Endodermal cell (in vitro differentiated cells): ENCODE measurements at regions not wholly inside any gene's neighbourhood (a gene's known extent, or its start where the extent isn't known, plus 50 kb on each side); places are given as distances from the start of the nearest gene placed in this dataset.

Experiments
- DNase-seq: peaks from one replicate; pipeline ENCODE4 v3.0.0-alpha.2; 2017
- H3K27ac ChIP-seq: 2 replicates; pipeline ENCODE4 v1.5.1; 2013; ENCODE audit warnings: mild to moderate bottlenecking, low read depth, low read length, moderate library complexity
- H3K27me3 ChIP-seq: 2 replicates; pipeline ENCODE4 v1.6.1; 2013; ENCODE audit warnings: mild to moderate bottlenecking, low read length, moderate library complexity; ENCODE audit not compliant: insufficient read depth, control insufficient read depth, poor library complexity, severe bottlenecking
- H3K36me3 ChIP-seq: 2 replicates; pipeline ENCODE4 v1.7.0; 2013; ENCODE audit warnings: mild to moderate bottlenecking, low read length, moderate library complexity; ENCODE audit not compliant: control insufficient read depth, insufficient read depth
- H3K4me1 ChIP-seq: one replicate; pipeline ENCODE4 v1.7.0; 2013; ENCODE audit warnings: low read length; ENCODE audit not compliant: control insufficient read depth, insufficient read depth
- H3K4me3 ChIP-seq: 2 replicates; pipeline ENCODE4 v1.5.1; 2013; ENCODE audit warnings: mild to moderate bottlenecking, low read length, moderate library complexity
- H3K9ac ChIP-seq: 2 replicates; pipeline ENCODE4 v1.6.1; 2013; ENCODE audit warnings: mild to moderate bottlenecking, low read length, moderate library complexity; ENCODE audit not compliant: poor library complexity, severe bottlenecking; ENCODE audit errors: extremely low read depth
- H3K9me3 ChIP-seq: 2 replicates; pipeline ENCODE4 v1.6.1; 2013; ENCODE audit warnings: mild to moderate bottlenecking, low read length, moderate library complexity; ENCODE audit not compliant: control insufficient read depth
- H3K27ac Mint-ChIP-seq: 2 replicates; pipeline ENCODE4 v1.8.0; 2020; ENCODE audit warnings: mixed read lengths
- H3K27me3 Mint-ChIP-seq: 2 replicates; pipeline ENCODE4 v1.8.0; 2021; ENCODE audit warnings: mild to moderate bottlenecking, mixed read lengths; ENCODE audit not compliant: insufficient read depth
- H3K36me3 Mint-ChIP-seq: 2 replicates; pipeline ENCODE4 v1.8.0; 2020; ENCODE audit warnings: low read depth, mixed read lengths
- H3K4me1 Mint-ChIP-seq: 2 replicates; pipeline ENCODE4 v1.8.0; 2020; ENCODE audit warnings: mixed read lengths
- H3K4me3 Mint-ChIP-seq: 2 replicates; pipeline ENCODE4 v1.8.0; 2020; ENCODE audit warnings: mild to moderate bottlenecking, moderate library complexity, mixed read lengths
- H3K9me3 Mint-ChIP-seq: 2 replicates; pipeline ENCODE4 v1.8.0; 2020; ENCODE audit warnings: mild to moderate bottlenecking, mixed read lengths
- CTCF ChIP-seq: fragments of 200-600 bp; sonication (generic); conservative IDR thresholded peaks from 2 replicates; pipeline ENCODE4 v1.5.0; 2021; ENCODE audit warnings: antibody characterized with exemption, mild to moderate bottlenecking
- WGBS, 2 experiments: methylation state at CpG; one replicate each; pipeline versions ENCODE4 v1.1.5 to v1.1.7; 2013; ENCODE audit warnings: missing lambda C conversion rate in 2 of 2, mixed read lengths in 1 of 2; ENCODE audit not compliant: insufficient coverage in 1 of 2, insufficient read length in 1 of 2; 5-methylcytosine and 5-hydroxymethylcytosine counted together

- no peak overlapping the region for H3K27ac ChIP-seq
- H3K36me3 Mint-ChIP-seq = peaks cover 3% of the 10 kb centered on the region
- H3K36me3 ChIP-seq = no peaks in the 10 kb centered on the region
- no peaks in the 10 kb centered on the region for H3K27me3 Mint-ChIP-seq
- no peaks in the 10 kb centered on the region for H3K27me3 ChIP-seq
- H3K9me3 ChIP-seq = no peaks in the 10 kb centered on the region
- H3K4me3 Mint-ChIP-seq = no peak overlapping the region
- TF ChIP-seq CTCF = no peak
- H3K4me1 Mint-ChIP-seq = peaks cover 16% of the 10 kb centered on the region
- peaks cover 17% of the 10 kb centered on the region for H3K9me3 Mint-ChIP-seq
- H3K4me1 ChIP-seq = no peaks in the 10 kb centered on the region
- no peak overlapping the region for H3K9ac ChIP-seq
- 92 to 100% methylated on average over 3 to 5 of the region's 5 CpGs for WGBS, 2 experiments
- no peak overlapping the region for H3K27ac Mint-ChIP-seq
- no peak overlapping the region for H3K4me3 ChIP-seq
- DNase-seq = no peak
Measured at GRCh38 chr18:27746241-27746640, 430.7 kb downstream of the CDH2 start.

- DNase-seq = no peak
- TF ChIP-seq CTCF = no peak
- H3K27ac ChIP-seq = no peak overlapping the region
- H3K27ac Mint-ChIP-seq = no peak overlapping the region
- H3K4me1 Mint-ChIP-seq = peaks cover 6% of the 10 kb centered on the region
- H3K27me3 ChIP-seq = no peaks in the 10 kb centered on the region
- WGBS, 2 experiments = no CpG with 5 or more reads among the region's 1 CpG
- H3K9ac ChIP-seq = no peak overlapping the region
- H3K4me3 ChIP-seq = no peak overlapping the region
- no peaks in the 10 kb centered on the region for H3K36me3 Mint-ChIP-seq
- peaks cover 3% of the 10 kb centered on the region for H3K9me3 ChIP-seq
- H3K4me1 ChIP-seq = no peaks in the 10 kb centered on the region
- no peaks in the 10 kb centered on the region for H3K27me3 Mint-ChIP-seq
- H3K4me3 Mint-ChIP-seq = no peak overlapping the region
- peaks cover 8% of the 10 kb centered on the region for H3K9me3 Mint-ChIP-seq
- no peaks in the 10 kb centered on the region for H3K36me3 ChIP-seq
Measured at GRCh38 chr18:27735117-27735516, 441.8 kb downstream of the CDH2 start.

GRCh38 chr18:27731211-27731610 is 445.7 kb downstream of the CDH2 start:
- no peak for TF ChIP-seq CTCF
- Histone ChIP-seq H3K27ac (no peak overlapping the region), H3K9me3 (peaks cover 30% of the 10 kb centered on the region), H3K36me3 (no peaks in the 10 kb centered on the region), H3K9ac (no peak overlapping the region), H3K4me3 (no peak overlapping the region), H3K27me3 (no peaks in the 10 kb centered on the region), H3K4me1 (no peaks in the 10 kb centered on the region)
- H3K9me3 Mint-ChIP-seq = peaks cover 23% of the 10 kb centered on the region
- no peak for DNase-seq
- no peaks in the 10 kb centered on the region for H3K36me3 Mint-ChIP-seq
- peaks cover 6% of the 10 kb centered on the region for H3K4me1 Mint-ChIP-seq
- H3K4me3 Mint-ChIP-seq = no peak overlapping the region
- no peaks in the 10 kb centered on the region for H3K27me3 Mint-ChIP-seq
- 100% methylated on average over 2 of the region's 3 CpGs; no CpG with 5 or more reads in 1 of the 2 experiments for WGBS, 2 experiments
- no peak overlapping the region for H3K27ac Mint-ChIP-seq
